22Rv1 (cell line): ENCODE measurements at regions not wholly inside any gene's neighbourhood (a gene's known extent, or its start where the extent isn't known, plus 50 kb on each side); places are given as distances from the start of the nearest gene placed in this dataset.

Source experiments
- CTCF ChIP-seq: fragments of 450-650 bp; IDR thresholded peaks from 2 replicates; pipeline ENCODE4 v1.5.1; 2017; ENCODE audit warnings: mild to moderate bottlenecking
- ZFX ChIP-seq: fragments of 450-650 bp; IDR thresholded peaks from 2 replicates; pipeline ENCODE4 v1.6.1; 2017; ENCODE audit warnings: antibody characterized with exemption, borderline replicate concordance

- TF ChIP-seq CTCF (no peak), ZFX (no peak)
These were observed 227.8 kb downstream of the ICE1 start for GRCh38 chr5:5650242-5650641.
